IPS-11a (cell line): ENCODE measurements at regions not wholly inside any gene's neighbourhood (a gene's known extent, or its start where the extent isn't known, plus 50 kb on each side); places are given as distances from the start of the nearest gene placed in this dataset.

Experiments
- H3K4me3 ChIP-seq: one replicate; pipeline ENCODE4 v1.5.1; 2013; ENCODE audit warnings: low read depth, low read length, control low read depth

DNA sequence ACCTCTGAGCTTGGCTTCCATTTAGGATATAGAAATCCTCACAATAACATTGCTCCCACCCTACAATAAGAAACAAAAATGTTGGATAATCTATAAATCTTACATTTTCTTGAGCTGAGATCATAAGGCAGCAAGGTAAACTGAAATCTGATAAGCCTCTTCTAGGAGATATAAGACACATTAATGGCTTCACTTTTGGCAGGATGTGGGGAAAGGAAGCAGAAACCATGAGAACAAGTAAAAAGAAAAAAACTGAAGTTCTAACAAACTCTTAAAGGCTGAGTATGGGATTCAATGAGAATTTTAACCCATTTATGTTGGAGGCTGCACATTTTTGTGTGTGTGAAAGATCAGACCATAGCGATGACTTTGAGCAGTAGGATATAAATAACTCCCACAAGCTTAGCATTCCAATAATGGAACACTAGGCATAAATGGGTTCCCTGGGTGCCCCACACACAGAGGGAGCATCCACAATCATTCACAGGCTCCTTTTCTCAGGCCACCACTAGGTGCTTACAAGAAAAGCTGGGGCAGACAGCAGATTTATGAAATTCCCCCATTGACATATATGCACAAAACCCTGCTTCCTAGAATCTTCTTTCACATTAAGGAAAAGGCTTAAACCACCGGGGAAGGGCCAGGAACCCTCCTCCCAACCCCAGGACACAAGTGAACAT, 564.9 kb upstream of the MGMT start:
- H3K4me3 ChIP-seq = no peak overlapping the region

DNA sequence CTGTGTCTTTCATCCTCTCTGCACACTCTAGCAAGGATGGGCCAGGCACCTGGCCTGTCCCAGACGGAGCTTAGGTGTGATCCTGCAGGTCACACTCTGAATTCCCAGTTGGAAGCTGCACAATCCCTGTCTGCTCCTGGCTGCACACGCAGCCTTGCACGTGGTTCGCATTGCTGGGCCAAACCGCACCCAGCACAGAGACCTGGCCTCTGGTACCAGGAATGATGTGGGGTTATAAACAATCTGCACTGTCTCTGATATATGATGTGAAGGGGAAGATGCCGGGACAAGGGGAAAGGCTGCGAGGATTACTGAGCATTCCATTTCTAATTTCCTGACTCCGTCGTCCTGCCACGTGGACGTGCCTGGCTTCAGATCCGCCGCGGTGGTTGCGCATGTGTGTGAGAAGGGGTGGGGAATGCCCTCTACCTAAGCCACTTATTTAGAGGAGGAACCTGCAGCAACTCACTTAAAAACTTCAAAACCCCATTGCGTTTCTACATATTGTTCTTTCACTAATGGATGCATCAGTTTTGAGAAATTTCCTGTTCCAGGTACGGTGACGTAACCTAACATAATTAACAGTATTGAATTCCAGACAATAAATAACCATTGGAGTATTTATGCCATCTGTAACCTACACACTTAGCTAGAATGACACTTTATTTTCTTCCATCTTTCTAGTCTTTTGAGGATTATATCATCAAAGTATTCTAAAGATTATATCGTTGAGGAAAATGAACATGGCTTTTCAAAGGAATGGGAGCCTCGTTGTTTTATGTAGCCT, 559.7 kb upstream of the MGMT start:
- H3K4me3 ChIP-seq = no peak overlapping the region

DNA sequence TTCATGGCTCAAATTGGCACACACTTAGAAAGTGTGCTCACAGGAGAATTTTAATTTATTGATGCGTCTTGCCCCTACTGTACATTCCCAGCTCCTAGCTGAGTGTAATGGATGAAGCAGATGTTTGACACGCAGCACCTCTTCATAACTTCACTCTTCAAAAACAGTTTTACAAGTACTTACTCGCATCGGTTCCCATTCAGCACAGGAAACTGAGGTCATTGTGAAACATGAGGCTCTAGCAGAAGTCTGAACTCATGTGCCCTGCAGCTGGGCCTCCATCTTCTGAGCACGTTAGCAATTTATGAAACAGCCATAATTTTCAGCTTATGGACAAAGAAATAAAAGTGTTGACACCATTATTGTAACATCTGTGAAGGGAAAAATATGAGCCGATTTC, 558.9 kb upstream of the MGMT start:
- H3K4me3 ChIP-seq = no peak overlapping the region

DNA sequence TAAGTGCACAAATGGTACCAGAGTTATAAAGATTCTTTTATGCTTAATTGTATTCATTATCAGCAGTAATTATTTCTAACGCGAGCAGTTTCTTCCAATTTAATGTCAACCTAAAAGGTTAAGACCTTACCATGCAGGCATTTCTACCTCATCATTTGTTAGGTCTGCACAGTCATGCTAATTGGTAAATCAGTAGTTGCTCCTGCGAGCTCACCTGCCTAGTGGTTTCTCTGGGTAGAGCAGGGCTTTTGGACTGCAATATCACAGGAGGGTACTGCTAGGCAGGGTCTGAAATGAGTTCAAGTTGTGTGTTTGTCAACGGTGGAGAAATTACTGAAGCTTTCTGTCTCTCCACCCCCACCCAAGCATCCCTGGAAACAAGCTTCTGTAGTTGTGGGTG, 558.5 kb upstream of the MGMT start:
- H3K4me3 ChIP-seq = no peak overlapping the region

DNA sequence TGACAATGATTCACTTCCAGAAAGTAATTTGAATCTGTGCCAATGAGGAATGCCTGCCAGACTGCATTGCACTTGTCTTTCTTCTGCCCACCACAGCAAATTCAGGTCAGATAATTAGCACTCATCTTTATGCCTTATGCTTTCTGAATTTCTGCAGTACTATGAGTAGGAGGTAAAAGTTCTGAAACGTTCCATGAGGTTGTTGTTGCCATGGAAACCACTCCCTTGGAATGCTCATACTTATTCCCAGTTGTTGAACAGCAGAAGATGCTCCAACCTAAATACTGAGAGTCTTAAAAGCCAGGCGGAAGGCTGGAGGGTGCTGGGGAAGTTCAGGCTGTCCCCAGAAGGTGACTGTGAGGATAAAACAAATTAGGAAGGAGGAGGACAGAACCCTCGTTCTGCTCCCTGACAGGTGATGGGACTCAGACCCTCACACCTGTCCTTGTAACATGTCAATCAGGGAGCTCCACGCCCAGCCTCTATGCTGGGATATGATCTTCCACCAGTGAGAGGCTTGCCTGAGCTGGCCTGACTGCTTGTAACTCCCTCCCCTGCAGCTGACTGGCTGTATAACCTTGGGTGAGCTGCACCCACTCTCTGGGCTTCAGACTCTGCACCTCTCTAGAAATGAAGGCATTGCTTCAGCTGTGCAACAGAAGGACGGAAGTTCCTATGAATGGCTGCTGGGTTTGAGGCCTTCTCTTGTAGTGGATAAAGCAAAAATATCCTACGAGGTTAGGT, 554.3 kb upstream of the MGMT start:
- H3K4me3 ChIP-seq = no peak overlapping the region

DNA sequence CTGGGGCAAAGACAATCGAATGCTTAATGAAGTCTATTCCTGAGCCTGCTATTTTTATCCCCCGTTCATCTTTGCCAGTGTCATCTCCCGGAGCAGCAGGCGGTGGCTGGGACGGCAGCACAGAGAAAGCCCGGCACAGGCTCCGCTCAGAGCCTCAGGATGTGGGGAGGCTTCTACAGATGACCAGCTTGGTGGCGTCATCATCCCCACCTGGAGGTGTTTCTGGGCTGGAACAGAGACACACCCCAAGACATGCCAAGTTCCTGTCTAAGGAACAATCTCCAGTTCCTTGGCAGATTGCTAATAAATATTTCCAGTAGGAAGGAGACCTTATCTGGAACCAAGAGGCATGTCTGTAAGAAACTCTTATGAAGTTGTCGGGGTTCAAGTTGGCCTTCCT, 552.4 kb upstream of the MGMT start:
- H3K4me3 ChIP-seq = no peak overlapping the region

DNA sequence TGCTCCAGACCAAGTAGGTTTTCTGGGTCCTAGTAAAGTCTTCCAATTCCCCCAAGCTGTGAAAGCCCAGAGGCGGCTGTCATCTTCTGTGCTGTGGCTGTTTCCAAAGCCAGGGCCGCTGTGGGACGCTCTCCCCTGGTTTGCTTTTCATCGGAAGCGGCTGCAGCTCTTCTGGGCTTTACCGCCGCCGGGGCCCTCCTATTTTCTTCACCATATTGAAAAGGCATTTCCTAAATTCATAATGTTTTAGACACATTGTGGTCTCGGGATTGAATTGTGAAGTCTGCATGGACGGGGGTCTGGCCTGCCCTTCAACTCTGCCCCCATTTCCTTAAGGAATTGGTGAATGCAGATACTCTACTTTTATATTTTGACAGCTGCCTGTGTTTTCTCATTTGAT, 551.4 kb upstream of the MGMT start:
- no peak overlapping the region for H3K4me3 ChIP-seq

DNA sequence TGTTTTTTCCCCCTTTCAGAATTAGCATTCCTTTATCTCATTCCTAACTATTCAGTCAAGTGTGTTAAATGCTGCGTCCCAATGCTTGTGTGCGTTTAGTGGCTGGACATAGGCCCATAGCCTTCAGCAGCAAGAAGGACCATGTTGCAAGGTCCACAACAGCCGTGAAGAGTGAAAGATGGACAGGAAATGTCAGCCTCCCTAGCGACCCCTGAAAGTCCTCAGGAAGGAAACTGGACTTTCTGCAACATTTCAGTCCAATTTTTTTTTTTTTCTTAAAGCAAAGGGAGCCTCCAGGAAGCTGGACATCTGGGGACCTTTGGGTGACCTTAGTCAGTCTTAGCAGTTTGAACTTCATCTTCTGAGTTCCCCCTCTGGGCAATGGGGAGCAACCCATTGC, 550.7 kb upstream of the MGMT start:
- no peak overlapping the region for H3K4me3 ChIP-seq

DNA sequence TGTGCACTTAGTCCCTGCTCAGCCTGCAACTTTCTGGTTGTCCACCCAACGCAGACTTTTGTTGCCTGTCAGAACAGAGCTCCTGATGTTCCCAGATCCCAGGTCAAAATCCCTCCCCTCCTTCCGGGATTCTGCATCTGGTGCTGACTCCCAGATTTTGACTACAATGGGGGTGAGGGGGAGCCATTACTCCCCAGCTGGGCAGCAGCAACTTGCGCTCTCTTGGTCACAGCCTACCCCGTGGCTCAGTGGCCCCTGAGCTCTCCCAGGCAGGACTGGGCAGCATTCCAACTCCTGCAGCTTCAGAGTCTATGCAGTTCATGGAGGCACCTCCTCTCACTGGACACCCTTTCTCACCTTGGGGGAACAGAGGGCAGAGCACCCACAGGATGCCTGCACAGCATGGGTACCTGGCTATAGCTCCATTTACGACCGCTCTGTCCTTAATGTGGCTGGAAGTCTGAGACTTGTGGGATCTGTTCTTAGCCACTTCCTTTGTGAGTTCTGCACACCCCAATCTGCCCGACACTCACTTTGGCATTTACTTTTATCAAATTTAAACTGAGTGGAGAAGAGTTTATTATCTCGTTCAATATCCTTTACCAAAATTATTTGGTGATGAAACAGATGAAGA, 545.5 kb upstream of the MGMT start:
- no peak overlapping the region for H3K4me3 ChIP-seq

DNA sequence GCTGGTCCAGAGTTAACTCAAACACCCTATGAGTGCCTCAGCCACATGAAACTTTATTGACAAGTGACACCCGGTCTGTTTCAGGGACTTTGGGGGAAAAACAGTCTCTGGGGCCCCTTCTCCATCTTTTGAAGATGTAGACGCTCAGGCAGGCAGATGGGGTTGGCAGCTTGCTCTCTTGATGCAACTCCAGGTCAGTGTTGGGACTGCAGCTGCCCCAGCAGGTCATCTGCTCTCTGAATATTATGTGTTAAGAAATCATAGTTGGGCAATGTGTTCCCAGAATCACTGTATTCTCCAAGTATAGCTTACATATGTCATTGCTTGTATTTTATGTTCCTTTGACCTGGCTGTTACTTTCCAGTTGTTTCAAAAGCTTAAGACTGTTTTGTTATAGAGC, 544.9 kb upstream of the MGMT start:
- no peak overlapping the region for H3K4me3 ChIP-seq

DNA sequence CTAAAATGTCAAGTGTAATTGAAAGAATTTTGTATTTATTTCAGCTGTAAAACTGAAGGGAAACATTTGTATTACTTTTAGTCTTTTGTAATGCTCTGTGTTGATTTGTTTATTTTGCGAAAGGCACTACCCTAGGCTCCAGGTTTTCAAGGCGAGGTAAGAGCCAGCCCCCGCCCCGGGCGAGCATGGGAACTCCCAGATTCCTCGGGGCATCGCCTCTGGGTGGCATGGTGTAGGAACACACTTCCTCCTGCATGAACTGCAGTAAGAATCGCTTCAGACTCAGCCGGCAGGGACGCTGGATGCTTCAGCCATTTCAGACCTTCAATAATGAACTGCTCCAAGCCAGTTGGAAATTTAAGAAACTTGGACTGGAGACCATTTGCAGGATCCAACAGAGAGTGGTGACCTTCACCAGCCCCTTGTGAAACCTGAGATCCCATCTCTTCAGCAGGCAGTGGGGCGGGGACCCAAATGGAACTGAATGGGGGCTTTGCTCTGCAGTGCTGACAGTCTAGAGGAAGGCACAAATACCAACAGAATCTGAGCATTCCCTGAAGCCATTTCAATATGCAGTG, 544.3 kb upstream of the MGMT start:
- H3K4me3 ChIP-seq = no peak overlapping the region

DNA sequence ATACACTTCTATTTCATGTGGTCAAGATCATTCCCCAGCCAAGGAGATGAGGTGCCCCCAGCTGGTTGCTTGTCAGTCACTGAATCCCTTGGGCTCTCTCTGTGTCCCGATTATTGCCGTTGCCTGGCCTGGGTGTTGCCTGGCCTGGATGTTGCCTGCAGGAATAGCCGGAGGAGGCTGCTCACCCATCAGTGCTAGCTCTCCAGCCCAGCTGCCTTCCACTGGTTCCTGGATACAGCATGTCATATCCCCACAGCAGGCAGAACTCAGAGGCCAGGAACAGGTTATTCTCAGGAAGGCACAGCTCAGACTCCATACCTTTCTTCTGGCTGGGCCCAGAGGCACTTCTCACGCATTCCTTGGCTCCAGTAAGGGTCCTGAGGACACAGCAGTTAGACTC, 542.1 kb upstream of the MGMT start:
- H3K4me3 ChIP-seq = no peak overlapping the region

DNA sequence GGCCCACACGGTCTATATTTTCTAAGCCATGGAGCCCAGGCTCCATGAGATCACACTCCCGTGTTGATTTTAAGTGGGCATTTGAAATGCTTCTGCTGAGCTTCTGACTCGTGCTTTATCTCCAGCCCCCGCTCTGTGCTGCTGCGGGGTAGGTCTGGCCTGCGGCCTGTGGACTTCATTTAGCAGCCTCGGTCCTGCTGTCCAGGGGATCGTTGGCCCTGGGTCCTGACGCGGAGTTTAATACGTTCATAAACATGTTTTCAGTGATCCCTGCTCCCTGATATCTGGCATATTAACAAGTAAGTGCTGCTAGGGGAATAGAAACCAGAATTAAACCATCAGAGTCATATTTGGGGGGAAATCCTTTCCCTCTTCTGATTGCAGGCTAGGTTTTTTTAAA, 540.3 kb upstream of the MGMT start:
- H3K4me3 ChIP-seq = no peak overlapping the region

DNA sequence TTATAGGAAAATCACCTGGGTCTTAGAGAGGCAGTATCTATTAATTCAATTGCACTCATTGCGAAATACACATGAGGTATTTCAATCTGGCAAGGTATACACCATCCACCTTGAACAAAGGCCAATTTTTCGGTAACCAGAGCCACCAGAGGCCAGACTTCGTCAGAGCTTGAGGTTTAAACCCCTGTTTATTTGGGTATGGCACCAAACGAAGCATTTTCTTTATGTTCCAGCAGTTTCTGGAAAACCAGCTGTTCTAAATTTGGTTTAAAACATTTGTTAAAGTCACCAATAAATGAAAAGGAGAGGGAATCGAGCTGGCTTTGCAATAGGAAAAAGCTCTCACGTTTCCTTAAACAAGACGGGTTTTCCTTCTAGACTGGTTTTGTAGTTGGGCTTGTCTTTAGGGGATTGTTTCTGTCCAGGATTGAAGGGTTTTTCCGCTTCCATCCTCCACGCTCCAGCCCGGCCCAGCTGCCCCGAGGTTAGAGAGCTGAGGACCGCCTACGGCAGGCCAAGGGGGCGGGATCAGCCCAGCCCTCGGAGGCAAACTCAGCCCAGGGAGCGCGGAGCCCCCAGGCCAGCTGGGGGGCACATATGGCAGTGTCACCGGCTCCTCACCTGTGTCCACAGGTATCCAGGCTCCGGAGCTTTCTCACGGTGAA, 539.4 kb upstream of the MGMT start:
- no peak overlapping the region for H3K4me3 ChIP-seq

DNA sequence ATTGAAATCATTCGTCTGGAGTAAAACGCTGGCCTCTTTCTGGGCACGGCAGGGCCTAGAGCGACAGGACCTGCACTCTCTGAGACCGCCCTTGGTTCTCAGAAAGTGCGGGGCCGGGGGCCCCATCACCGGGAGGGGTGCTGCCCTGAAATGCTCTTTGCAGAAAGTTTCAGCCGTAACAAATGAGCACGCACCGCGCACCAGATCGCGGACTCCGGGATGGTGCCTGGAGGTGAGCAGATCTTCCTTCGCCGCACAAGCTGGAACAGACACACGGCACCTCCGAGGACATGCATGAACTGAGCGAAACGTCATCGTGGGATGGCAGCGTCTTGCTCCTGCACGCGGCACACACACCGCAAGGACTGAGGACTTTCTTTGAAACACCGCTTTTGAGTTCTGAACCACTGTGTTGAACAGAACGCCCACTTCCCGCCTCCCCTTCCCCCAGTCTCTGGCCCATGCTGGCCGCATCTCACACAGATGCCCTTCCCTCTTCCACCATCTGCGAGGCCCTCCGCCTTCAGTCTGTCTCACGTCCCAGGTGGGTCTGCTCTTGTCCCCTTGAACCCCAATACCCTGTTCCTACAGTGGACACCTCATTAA, 538.7 kb upstream of the MGMT start:
- H3K4me3 ChIP-seq = no peak overlapping the region

DNA sequence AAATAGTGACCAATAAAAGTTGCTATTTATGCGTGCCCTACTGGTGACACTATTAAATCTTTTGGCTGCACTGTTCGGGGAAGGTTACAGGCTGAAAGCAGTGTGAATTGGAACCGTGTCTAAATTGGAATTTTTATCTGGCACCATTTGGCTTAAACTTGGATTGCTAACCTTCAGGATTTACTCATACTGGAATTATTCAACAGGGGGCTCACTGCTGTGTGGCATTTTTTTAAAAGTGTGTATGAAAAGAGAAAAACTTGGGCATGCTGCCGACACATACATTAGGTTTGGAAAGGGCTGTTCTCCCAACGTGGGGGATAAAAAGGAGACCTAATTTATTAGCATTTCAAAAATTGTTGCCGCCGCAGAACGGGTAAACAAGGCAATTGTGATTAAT, 537.9 kb upstream of the MGMT start:
- H3K4me3 ChIP-seq = no peak overlapping the region

DNA sequence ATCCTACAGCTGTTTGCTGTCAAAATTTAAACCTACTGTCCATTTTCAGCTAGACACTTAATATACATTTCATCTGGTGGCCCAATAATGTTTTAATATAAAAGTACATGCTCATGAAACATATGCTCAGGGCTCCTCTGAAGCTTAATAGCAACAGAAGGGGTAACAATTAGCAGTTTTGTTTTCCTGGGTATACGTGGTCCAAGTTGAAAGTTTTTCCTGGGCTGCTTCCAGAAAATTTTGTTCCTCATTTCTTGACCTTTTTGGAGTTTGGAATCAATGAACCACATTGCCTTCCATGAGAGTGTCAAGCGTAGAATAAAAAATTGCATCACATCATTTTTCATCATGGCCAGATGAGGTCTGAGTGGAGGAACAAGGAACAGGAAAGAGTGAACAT, 537.3 kb upstream of the MGMT start:
- H3K4me3 ChIP-seq = no peak overlapping the region

DNA sequence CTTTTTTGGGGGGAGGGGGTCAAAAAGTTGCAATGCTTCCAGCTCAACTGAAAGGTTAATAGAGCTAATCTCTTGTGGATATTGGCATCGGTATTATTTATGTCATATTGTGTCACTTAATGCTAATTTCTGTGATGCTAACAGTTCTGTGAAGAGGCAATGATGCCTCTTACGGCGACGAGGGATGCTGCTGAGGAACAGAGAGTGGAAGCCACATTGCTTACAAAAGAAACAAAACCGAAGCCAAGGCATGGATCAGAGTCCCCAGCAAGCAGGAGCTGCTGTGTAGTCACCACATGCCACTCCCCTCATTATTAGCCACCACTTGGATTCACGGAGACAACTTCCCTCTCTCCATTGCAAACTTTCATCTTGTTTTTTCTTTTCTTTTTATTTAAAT, 536.5 kb upstream of the MGMT start:
- no peak overlapping the region for H3K4me3 ChIP-seq

DNA sequence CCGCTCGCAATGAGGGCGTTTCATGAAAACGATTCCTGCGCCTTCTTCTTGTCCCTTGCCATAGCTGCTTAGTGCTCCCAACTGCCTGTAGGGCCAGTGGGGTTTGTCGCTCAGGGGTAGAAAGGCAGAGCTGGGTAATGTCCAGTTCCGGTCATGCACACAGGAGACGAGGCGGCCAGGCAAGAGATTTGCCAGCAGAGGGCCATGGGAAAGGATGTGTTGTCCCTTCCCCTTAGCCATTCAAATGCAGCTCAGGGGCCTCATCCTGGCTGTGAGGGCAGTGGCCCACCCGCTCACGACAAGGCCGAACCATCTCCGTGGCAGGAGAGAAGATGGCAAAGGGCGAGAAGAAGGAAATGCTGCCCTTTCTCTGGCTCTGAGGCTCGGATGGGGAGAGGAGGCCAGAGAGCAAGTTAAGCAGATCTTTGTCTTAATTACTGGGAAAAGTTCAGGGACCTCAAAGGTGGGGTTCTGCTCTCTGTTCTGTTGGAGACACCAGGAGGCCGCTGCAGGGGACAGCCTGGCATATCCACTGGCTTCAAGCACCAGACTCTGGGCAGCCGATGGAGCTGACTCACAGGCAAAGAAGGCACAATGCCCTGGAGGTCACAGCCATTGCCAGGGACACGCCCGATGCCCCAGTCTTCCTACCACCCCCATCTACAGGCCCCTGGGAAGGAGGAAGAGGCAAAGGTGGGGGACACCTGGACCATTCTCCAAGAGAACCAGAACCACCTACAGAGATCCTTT, 534.8 kb upstream of the MGMT start:
- H3K4me3 ChIP-seq = no peak overlapping the region

DNA sequence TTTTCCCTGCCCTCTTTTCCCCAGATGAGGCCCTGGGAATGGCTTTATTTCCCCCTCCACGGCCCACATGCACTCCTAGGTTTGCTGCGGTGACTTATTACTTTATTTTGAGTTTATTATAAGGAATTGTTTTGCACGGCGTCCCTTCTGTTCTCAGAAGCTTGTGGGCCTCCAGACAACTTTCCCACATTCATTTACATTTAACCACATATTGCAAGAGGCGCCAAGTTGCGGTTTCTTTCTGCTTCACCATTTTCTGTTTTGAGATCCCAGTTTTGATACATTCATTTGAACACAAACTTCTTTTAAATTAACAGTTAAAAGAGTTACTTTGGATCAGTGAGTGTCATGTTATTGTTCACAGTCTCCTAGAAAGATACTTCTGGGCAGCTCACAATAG, 532.5 kb upstream of the MGMT start:
- no peak overlapping the region for H3K4me3 ChIP-seq
